HepG2 (cell line): ENCODE measurements at regions not wholly inside any gene's neighbourhood (a gene's known extent, or its start where the extent isn't known, plus 50 kb on each side); places are given as distances from the start of the nearest gene placed in this dataset.

Experiments
- ATAC-seq: fragments of 200-7000 bp; cut with Tn5 transposase; 3 replicates; pipeline ENCODE4 v1.9.1; 2020; ENCODE audit warnings: mild to moderate bottlenecking, moderate library complexity
- BruUV-seq: library from RNA; stranded (reverse); fragments of 400-500 nt; replicated peaks from 2 replicates; lab custom pipeline; 2021; lab: Mats Ljungman, UMichigan
- CTCF ChIA-PET: fragments of 300-600 bp; formaldehyde crosslinking; extraction: SDS; loops from one replicate; lab custom pipeline; 2021; ENCODE audit warnings: low total read pairs, inconsistent platforms, low intra/inter-chr PET ratio; lab: Yijun Ruan, JAX
- POLR2A ChIA-PET: fragments of 350-600 bp; sonication (Branson Sonifier 250); formaldehyde crosslinking; loops from one replicate; lab custom pipeline; 2020; ENCODE audit warnings: antibody characterized with exemption, inconsistent platforms; lab: Yijun Ruan, JAX
- DNase-seq: peaks from one replicate; pipeline ENCODE4 v3.0.0-alpha.2; 2015; ENCODE audit warnings: low spot score
- FAIRE-seq: peaks from 3 replicates; lab custom pipeline; 2011; peaks lifted over from hg19 to GRCh38; lab: Jason Lieb, UNC
- H2AFZ ChIP-seq: one replicate; pipeline ENCODE4 v1.6.1; 2011; ENCODE audit warnings: low read length, inconsistent platforms
- H3K27ac ChIP-seq: fragments of 300-600 bp; 3 replicates; pipeline ENCODE4 v1.8.0; 2011; ENCODE audit warnings: mixed run types, mild to moderate bottlenecking, mixed read lengths, low read length, inconsistent platforms; ENCODE audit not compliant: insufficient read depth; ENCODE audit errors: extremely low read length
- H3K27me3 ChIP-seq, 2 experiments: fragments of 200-600 bp in 1 of 2; 2 replicates in 1 of 2; 3 replicates in 1 of 2; pipeline versions ENCODE4 v1.6.0 to v1.8.0; 2011; ENCODE audit warnings: low read length in 2 of 2, mild to moderate bottlenecking in 2 of 2, moderate library complexity in 2 of 2, inconsistent platforms in 1 of 2; ENCODE audit not compliant: insufficient read depth in 2 of 2, control insufficient read depth in 1 of 2
- H3K36me3 ChIP-seq, 2 experiments: fragments of 200-600 bp in 1 of 2; replicated peaks in 1 of 2; 2 replicates in 1 of 2; 3 replicates in 1 of 2; pipeline versions ENCODE4 v1.5.1 to v1.8.0; 2011; ENCODE audit warnings: low read length in 2 of 2, inconsistent platforms in 1 of 2; ENCODE audit not compliant: insufficient read depth in 2 of 2, control insufficient read depth in 1 of 2
- H3K4me1 ChIP-seq: 2 replicates; pipeline ENCODE4 v1.5.1; 2012; ENCODE audit warnings: low read length, inconsistent platforms; ENCODE audit not compliant: insufficient read depth
- H3K4me2 ChIP-seq: 2 replicates; pipeline ENCODE4 v1.6.0; 2011; ENCODE audit warnings: low read depth, low read length, inconsistent platforms
- H3K4me3 ChIP-seq, 3 experiments: fragments of 200-600 bp in 1 of 3; sonication (generic), shearing (Covaris generic) in 1 of 3; replicated peaks in 1 of 3; 2 replicates each; pipeline ENCODE4 v1.5.1; 2011 to 2016; ENCODE audit warnings: low read length in 3 of 3, inconsistent platforms in 2 of 3, low read depth in 2 of 3, mild to moderate bottlenecking in 2 of 3, control low read depth in 1 of 3, mixed read lengths in 1 of 3; ENCODE audit not compliant: insufficient read depth in 1 of 3
- H3K79me2 ChIP-seq: one replicate; pipeline ENCODE4 v1.6.1; 2011; ENCODE audit warnings: low read length, inconsistent platforms; ENCODE audit not compliant: insufficient read depth
- H3K9ac ChIP-seq: 2 replicates; pipeline ENCODE4 v1.6.0; 2011; ENCODE audit warnings: mild to moderate bottlenecking, low read depth, low read length, inconsistent platforms; ENCODE audit not compliant: insufficient read depth
- H3K9me3 ChIP-seq: 2 replicates; pipeline ENCODE4 v1.5.1; 2012; ENCODE audit warnings: mild to moderate bottlenecking, low read length
- H4K20me1 ChIP-seq: 2 replicates; pipeline ENCODE4 v1.6.0; 2011; ENCODE audit warnings: inconsistent platforms, mild to moderate bottlenecking, low read length, moderate library complexity; ENCODE audit not compliant: insufficient read depth
- CEBPG ChIP-seq: IDR thresholded peaks from 2 replicates; pipeline ENCODE4 v1.6.1; 2016
- HMG20A ChIP-seq: IDR thresholded peaks from 2 replicates; pipeline ENCODE4 v1.6.1; 2016; ENCODE audit warnings: borderline replicate concordance
- MATR3 ChIP-seq: sonication (generic); formaldehyde crosslinking; IDR thresholded peaks from 2 replicates; pipeline ENCODE4 v1.4.0; 2020; ENCODE audit warnings: missing genetic modification reagents
- POLR2AphosphoS2 ChIP-seq: IDR thresholded peaks from 2 replicates; pipeline ENCODE4 v1.6.1; 2011; ENCODE audit warnings: low read depth, low read length, improper control_type of control experiment
- RBAK ChIP-seq: sonication (generic); formaldehyde crosslinking; IDR thresholded peaks from 2 replicates; pipeline ENCODE4 v1.5.1; 2020; ENCODE audit warnings: mild to moderate bottlenecking, missing genetic modification reagents
- ZBTB8A ChIP-seq: sonication (generic); formaldehyde crosslinking; IDR thresholded peaks from 2 replicates; pipeline ENCODE4 v1.4.0; 2020; ENCODE audit warnings: mild to moderate bottlenecking, low read depth, missing genetic modification reagents, borderline replicate concordance
- ZNF335 ChIP-seq: sonication (generic); formaldehyde crosslinking; IDR thresholded peaks from 2 replicates; pipeline ENCODE4 v1.4.0; 2020; ENCODE audit warnings: missing genetic modification reagents
- ZNF546 ChIP-seq: sonication (generic); formaldehyde crosslinking; conservative IDR thresholded peaks from 2 replicates; pipeline ENCODE4 v1.8.1; 2023; ENCODE audit warnings: mild to moderate bottlenecking, missing genetic modification reagents
- ZNF616 ChIP-seq: sonication (generic); formaldehyde crosslinking; IDR thresholded peaks from 2 replicates; pipeline ENCODE4 v1.5.0; 2020; ENCODE audit warnings: low read depth, mild to moderate bottlenecking, missing genetic modification reagents
- ZNF672 ChIP-seq: sonication (generic); formaldehyde crosslinking; IDR thresholded peaks from 2 replicates; pipeline ENCODE4 v1.8.1; 2022; ENCODE audit warnings: missing genetic modification reagents
- ZNF724P ChIP-seq: sonication (generic); formaldehyde crosslinking; IDR thresholded peaks from 2 replicates; pipeline ENCODE4 v1.8.0; 2022; ENCODE audit warnings: missing genetic modification reagents, borderline replicate concordance
- WGBS: methylation state at CpG from one replicate; pipeline ENCODE4 v1.1.6; 2017; ENCODE audit warnings: low lambda C conversion rate; 5-methylcytosine and 5-hydroxymethylcytosine counted together
- in situ Hi-C: cut with HindIII; loops from 2 replicates; pipeline ENCODE4 v1.10.0; 2017; ENCODE audit warnings: low pct_unique_long_range_greater_than_20kb; ENCODE audit not compliant: extremely low pct_ligation_motif_present
- intact Hi-C: fragments of 100-400 bp; cut with micrococcal nuclease; formaldehyde crosslinking; loops from one replicate; pipeline ENCODE4 v1.10.0; 2022; ENCODE audit not compliant: unreplicated experiment
- TF ChIP-seq, protein P1 (sequence below): sonication (generic); formaldehyde crosslinking; IDR thresholded peaks from 2 replicates; pipeline ENCODE4 v1.4.0; 2020; ENCODE audit warnings: missing genetic modification reagents, borderline replicate concordance
- TF ChIP-seq, protein P2 (sequence below): sonication (generic); formaldehyde crosslinking; IDR thresholded peaks from 2 replicates; pipeline ENCODE4 v1.4.0; 2020; ENCODE audit warnings: mild to moderate bottlenecking, missing genetic modification reagents
- TF ChIP-seq, protein P3 (sequence below): IDR thresholded peaks from 2 replicates; pipeline ENCODE4 v1.4.0; 2020; ENCODE audit warnings: mild to moderate bottlenecking, missing genetic modification reagents

DNA sequence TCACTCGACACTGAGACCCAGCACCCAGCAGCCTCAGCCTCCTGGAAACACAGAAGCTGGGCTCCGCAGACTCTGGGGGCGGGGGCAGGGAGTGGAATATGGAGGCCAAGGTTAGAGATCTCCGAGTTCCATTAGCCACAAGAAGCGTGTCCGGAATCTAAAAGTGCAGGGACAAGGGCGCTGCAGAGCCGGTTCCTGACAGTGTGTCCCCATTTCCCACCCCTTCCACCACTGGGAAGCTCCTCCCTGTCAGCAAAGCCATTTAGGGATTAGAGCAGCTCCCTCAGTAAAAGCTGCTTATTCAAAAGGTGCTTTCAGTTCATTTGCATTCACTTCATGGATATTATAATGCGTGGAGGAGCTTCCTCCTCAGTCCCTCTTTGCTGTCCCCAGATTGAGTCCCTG is 74.1 kb upstream of the HSPA9 start:
- intact Hi-C loops (no loop called here), in situ Hi-C loops (loop anchor here (10.0 kb wide), 1 partner anchor 615 kb away; no protein-coding TSS in a partner anchor)
- DNase-seq (no peak), FAIRE-seq (no peak), ATAC-seq (no peak)
- ChIA-PET CTCF (no interaction called here), POLR2A (no interaction called here)
- Histone ChIP-seq H4K20me1 (no peaks in the 10 kb centered on the region), H3K36me3 (no peaks in the 10 kb centered on the region), H3K9me3 (no peaks in the 10 kb centered on the region), H3K9ac (no peak overlapping the region), H3K4me1 (peaks cover 8% of the 10 kb centered on the region; the same call in 1 of the 2 replicates), H3K4me2 (no peak overlapping the region), H3K79me2 (no peaks in the 10 kb centered on the region), H3K27me3 (peaks cover 8 to 43% of the 10 kb centered on the region in 2 experiments; a peak in 4 of 5 replicates), H2AFZ (no peak overlapping the region), H3K27ac (no peak overlapping the region), H3K4me3 (no peak overlapping the region)
- TF ChIP-seq HMG20A (CRISPR knock-in tag) (no peak), RBAK (CRISPR knock-in tag) (no peak), ZBTB8A (CRISPR knock-in tag) (no peak), POLR2AphosphoS2 (no peak), ZNF672 (CRISPR knock-in tag) (no peak), ZNF546 (CRISPR knock-in tag) (no peak), MATR3 (CRISPR knock-in tag) (no peak), ZNF335 (no peak), CEBPG (CRISPR knock-in tag) (no peak), ZNF616 (CRISPR knock-in tag) (no peak), ZNF724P (no peak)
- TF ChIP-seq, protein P1, sequence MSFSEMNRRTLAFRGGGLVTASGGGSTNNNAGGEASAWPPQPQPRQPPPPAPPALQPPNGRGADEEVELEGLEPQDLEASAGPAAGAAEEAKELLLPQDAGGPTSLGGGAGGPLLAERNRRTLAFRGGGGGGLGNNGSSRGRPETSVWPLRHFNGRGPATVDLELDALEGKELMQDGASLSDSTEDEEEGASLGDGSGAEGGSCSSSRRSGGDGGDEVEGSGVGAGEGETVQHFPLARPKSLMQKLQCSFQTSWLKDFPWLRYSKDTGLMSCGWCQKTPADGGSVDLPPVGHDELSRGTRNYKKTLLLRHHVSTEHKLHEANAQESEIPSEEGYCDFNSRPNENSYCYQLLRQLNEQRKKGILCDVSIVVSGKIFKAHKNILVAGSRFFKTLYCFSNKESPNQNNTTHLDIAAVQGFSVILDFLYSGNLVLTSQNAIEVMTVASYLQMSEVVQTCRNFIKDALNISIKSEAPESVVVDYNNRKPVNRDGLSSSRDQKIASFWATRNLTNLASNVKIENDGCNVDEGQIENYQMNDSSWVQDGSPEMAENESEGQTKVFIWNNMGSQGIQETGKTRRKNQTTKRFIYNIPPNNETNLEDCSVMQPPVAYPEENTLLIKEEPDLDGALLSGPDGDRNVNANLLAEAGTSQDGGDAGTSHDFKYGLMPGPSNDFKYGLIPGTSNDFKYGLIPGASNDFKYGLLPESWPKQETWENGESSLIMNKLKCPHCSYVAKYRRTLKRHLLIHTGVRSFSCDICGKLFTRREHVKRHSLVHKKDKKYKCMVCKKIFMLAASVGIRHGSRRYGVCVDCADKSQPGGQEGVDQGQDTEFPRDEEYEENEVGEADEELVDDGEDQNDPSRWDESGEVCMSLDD (CRISPR knock-in tag) = no peak
- TF ChIP-seq, protein P2, sequence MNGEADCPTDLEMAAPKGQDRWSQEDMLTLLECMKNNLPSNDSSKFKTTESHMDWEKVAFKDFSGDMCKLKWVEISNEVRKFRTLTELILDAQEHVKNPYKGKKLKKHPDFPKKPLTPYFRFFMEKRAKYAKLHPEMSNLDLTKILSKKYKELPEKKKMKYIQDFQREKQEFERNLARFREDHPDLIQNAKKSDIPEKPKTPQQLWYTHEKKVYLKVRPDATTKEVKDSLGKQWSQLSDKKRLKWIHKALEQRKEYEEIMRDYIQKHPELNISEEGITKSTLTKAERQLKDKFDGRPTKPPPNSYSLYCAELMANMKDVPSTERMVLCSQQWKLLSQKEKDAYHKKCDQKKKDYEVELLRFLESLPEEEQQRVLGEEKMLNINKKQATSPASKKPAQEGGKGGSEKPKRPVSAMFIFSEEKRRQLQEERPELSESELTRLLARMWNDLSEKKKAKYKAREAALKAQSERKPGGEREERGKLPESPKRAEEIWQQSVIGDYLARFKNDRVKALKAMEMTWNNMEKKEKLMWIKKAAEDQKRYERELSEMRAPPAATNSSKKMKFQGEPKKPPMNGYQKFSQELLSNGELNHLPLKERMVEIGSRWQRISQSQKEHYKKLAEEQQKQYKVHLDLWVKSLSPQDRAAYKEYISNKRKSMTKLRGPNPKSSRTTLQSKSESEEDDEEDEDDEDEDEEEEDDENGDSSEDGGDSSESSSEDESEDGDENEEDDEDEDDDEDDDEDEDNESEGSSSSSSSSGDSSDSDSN = no peak
- TF ChIP-seq, protein P3, sequence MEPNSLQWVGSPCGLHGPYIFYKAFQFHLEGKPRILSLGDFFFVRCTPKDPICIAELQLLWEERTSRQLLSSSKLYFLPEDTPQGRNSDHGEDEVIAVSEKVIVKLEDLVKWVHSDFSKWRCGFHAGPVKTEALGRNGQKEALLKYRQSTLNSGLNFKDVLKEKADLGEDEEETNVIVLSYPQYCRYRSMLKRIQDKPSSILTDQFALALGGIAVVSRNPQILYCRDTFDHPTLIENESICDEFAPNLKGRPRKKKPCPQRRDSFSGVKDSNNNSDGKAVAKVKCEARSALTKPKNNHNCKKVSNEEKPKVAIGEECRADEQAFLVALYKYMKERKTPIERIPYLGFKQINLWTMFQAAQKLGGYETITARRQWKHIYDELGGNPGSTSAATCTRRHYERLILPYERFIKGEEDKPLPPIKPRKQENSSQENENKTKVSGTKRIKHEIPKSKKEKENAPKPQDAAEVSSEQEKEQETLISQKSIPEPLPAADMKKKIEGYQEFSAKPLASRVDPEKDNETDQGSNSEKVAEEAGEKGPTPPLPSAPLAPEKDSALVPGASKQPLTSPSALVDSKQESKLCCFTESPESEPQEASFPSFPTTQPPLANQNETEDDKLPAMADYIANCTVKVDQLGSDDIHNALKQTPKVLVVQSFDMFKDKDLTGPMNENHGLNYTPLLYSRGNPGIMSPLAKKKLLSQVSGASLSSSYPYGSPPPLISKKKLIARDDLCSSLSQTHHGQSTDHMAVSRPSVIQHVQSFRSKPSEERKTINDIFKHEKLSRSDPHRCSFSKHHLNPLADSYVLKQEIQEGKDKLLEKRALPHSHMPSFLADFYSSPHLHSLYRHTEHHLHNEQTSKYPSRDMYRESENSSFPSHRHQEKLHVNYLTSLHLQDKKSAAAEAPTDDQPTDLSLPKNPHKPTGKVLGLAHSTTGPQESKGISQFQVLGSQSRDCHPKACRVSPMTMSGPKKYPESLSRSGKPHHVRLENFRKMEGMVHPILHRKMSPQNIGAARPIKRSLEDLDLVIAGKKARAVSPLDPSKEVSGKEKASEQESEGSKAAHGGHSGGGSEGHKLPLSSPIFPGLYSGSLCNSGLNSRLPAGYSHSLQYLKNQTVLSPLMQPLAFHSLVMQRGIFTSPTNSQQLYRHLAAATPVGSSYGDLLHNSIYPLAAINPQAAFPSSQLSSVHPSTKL = no peak
- WGBS = 17% methylated on average over 3 of the region's 9 CpGs
- no TSS peak for BruUV-seq
